Right atrium auricular region (tissue), 2 donors: ENCODE measurements at regions not wholly inside any gene's neighbourhood (a gene's known extent, or its start where the extent isn't known, plus 50 kb on each side); places are given as distances from the start of the nearest gene placed in this dataset.
"Not testable (repeated sequence)": the region's sequence is repeated elsewhere in the genome, so short reads cannot be mapped to it uniquely, and the experiment has no call there.

Experiments used
- DNase-seq: peaks from one replicate; pipeline ENCODE4 v3.0.0-alpha.2; 2019; ENCODE audit warnings: low spot score
- H3K27ac ChIP-seq, 2 donors: fragments of 200-600 bp; sonication (generic); 1 replicate in 1 of 2; 2 replicates in 1 of 2; pipeline ENCODE4 v1.5.1; 2016 to 2019
- H3K27me3 ChIP-seq, 2 donors: fragments of 200-600 bp; sonication (generic); one replicate each; pipeline versions ENCODE4 v1.5.1 to v1.6.0; 2017 to 2019
- H3K36me3 ChIP-seq: fragments of 200-600 bp; sonication (generic); one replicate; pipeline ENCODE4 v1.5.1; 2016
- H3K4me1 ChIP-seq, 2 donors: fragments of 200-600 bp; sonication (generic); one replicate each; pipeline versions ENCODE4 v1.5.1 to v1.6.0; 2017 to 2019
- H3K4me3 ChIP-seq, 2 donors: fragments of 200-600 bp; sonication (generic); 1 replicate in 1 of 2; 2 replicates in 1 of 2; pipeline ENCODE4 v1.5.1; 2017 to 2019; ENCODE audit warnings: mild to moderate bottlenecking in 1 of 2, moderate library complexity in 1 of 2
- H3K9me3 ChIP-seq, 2 donors: fragments of 200-600 bp; sonication (generic); one replicate each; pipeline ENCODE4 v1.5.1; 2019
- TF ChIP-seq, protein P1 (sequence below), 2 donors: fragments of 200-600 bp; sonication (generic); IDR thresholded peaks; one replicate each; pipeline ENCODE4 v1.5.1; 2019; ENCODE audit warnings: antibody characterized with exemption in 2 of 2

DNA sequence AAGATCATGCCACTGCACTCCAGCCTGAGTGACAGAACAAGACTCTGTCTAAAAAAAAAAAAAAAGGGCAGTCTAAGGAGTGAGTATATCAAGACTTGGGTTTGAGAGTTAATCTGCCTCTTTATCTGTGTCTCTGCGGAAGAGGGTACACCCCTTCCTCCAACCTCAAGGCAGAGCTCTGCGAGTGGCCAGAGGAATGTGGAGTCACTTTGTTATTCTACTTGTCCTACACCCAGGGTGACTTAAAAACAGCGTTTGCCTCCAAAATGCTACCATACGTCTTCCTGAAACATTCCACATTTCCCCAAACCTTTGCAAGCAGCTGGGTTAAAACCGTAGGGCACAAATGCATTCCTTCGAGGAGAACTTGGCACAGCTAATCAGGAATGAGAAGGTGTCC is 199.9 kb downstream of the SHOX start:
- Histone ChIP-seq H3K36me3 (no peaks in the 10 kb centered on the region), H3K27ac (no peak overlapping the region), H3K27me3 (no peaks in the 10 kb centered on the region), H3K9me3 (peaks cover 0 to 26% of the 10 kb centered on the region in 2 donors), H3K4me1 (no peaks in the 10 kb centered on the region), H3K4me3 (no peak overlapping the region)
- DNase-seq: no peak
- TF ChIP-seq, protein P1, sequence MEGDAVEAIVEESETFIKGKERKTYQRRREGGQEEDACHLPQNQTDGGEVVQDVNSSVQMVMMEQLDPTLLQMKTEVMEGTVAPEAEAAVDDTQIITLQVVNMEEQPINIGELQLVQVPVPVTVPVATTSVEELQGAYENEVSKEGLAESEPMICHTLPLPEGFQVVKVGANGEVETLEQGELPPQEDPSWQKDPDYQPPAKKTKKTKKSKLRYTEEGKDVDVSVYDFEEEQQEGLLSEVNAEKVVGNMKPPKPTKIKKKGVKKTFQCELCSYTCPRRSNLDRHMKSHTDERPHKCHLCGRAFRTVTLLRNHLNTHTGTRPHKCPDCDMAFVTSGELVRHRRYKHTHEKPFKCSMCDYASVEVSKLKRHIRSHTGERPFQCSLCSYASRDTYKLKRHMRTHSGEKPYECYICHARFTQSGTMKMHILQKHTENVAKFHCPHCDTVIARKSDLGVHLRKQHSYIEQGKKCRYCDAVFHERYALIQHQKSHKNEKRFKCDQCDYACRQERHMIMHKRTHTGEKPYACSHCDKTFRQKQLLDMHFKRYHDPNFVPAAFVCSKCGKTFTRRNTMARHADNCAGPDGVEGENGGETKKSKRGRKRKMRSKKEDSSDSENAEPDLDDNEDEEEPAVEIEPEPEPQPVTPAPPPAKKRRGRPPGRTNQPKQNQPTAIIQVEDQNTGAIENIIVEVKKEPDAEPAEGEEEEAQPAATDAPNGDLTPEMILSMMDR (IDR thresholded peaks at IDR 0.05): no peak

DNA sequence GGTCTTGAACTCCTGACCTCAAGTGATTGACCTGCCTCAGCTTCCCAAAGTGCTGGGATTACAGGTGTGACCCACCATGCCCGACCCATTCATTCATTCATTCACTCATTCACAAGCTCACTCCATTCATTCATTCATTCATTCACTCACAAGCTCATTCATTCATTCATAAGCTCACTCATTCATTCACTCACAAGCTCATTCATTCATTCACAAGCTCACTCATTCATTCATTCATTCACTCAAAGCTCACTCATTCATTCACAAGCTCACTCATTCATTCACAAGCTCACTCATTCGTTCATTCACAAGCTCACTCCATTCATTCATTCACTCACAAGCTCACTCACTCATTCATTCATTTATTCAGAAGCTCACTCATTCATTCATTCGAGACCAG is 198.6 kb downstream of the SHOX start:
- Histone ChIP-seq H3K27ac (no peak overlapping the region), H3K36me3 (no peaks in the 10 kb centered on the region), H3K9me3 (peaks cover 0 to 22% of the 10 kb centered on the region in 2 donors), H3K27me3 (no peaks in the 10 kb centered on the region), H3K4me1 (no peaks in the 10 kb centered on the region), H3K4me3 (no peak overlapping the region)
- no peak for DNase-seq
- TF ChIP-seq, protein P1 (IDR thresholded peaks at IDR 0.05): no peak

- no peak overlapping the region for H3K27ac ChIP-seq
- TF ChIP-seq, protein P1 (IDR thresholded peaks at IDR 0.05): no peak
Measured at GRCh38 chrX:828411-828959, 197.9 kb downstream of the SHOX start.

GRCh38 chrX:826448-826847 is 195.9 kb downstream of the SHOX start:
- H3K4me3 ChIP-seq: no peak overlapping the region
- H3K9me3 ChIP-seq: peaks cover 0 to 8% of the 10 kb centered on the region in 2 donors
- TF ChIP-seq, protein P1 (IDR thresholded peaks at IDR 0.05): no peak
- no peak for DNase-seq
- no peaks in the 10 kb centered on the region for H3K4me1 ChIP-seq
- H3K36me3 ChIP-seq: no peaks in the 10 kb centered on the region
- H3K27me3 ChIP-seq: no peaks in the 10 kb centered on the region
- H3K27ac ChIP-seq: no peak overlapping the region

More at GRCh38 chrX:828411-828959, 197.9 kb downstream of the SHOX start:
- no peak overlapping the region for H3K4me3 ChIP-seq
- H3K27me3 ChIP-seq: no peaks in the 10 kb centered on the region
- H3K9me3 ChIP-seq: peaks cover 0 to 21% of the 10 kb centered on the region in 2 donors
- DNase-seq: no peak
- no peaks in the 10 kb centered on the region for H3K36me3 ChIP-seq
- H3K4me1 ChIP-seq: no peaks in the 10 kb centered on the region

GRCh38 chrX:825991-826390 is 195.4 kb downstream of the SHOX start:
- no peaks in the 10 kb centered on the region for H3K4me1 ChIP-seq
- no peaks in the 10 kb centered on the region for H3K36me3 ChIP-seq
- H3K27ac ChIP-seq: no peak overlapping the region
- no peak for DNase-seq
- TF ChIP-seq, protein P1 (IDR thresholded peaks at IDR 0.05): no peak
- no peaks in the 10 kb centered on the region for H3K27me3 ChIP-seq
- H3K9me3 ChIP-seq: peaks cover 0 to 8% of the 10 kb centered on the region in 2 donors
- no peak overlapping the region for H3K4me3 ChIP-seq

DNA sequence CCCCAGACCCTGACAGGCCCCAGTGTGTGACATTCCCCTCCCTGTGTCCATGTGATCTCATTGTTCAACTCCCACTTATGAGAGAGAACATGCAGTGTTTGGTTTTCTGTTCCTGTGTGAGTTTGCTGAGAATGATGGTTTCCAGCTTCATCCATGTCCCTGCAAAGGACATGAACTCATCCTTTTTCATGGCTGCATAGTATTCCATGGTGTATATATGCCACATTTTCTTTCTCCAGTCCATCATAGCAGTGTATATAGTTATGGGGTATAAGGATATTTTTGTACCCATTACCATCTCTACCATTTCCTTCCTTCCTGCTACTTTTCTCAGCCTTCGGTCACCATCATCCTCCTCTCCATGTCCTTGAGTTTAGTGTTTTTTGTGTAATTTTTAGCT is 192.5 kb downstream of the SHOX start:
- not testable (repeated sequence) for H3K27me3 ChIP-seq, H3K36me3 ChIP-seq, H3K4me1 ChIP-seq, DNase-seq, H3K9me3 ChIP-seq, H3K4me3 ChIP-seq, H3K27ac ChIP-seq
